Limb (tissue), 2 donors: ENCODE measurements at regions not wholly inside any gene's neighbourhood (a gene's known extent, or its start where the extent isn't known, plus 50 kb on each side); places are given as distances from the start of the nearest gene placed in this dataset.

Experiments used
- DNase-seq, 2 donors: peaks; one replicate each; pipeline ENCODE4 v3.0.0-alpha.2; 2016; ENCODE audit errors: extremely low spot score in 2 of 2

- no peak for DNase-seq
Measured at GRCh38 chr1:69504730-69505252, 62.9 kb upstream of the LRRC7 start.

DNA sequence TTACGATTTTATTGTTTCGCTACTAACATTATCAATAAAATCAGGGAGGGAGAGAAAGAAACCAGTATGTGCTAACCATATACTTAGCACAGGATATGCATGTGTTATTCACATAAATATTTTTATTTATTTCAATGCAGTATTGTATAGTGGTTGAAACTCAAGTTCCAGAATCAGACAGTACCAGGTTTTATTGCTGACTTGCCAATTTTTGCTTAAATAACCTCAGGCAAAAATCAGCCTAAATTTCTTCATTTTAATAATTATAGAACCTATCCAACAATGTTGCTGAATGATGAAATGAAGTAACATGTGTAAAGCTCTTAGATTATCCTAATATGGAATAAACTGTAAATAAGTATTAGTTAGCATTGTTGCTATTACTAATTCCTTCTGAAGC, 61.4 kb upstream of the LRRC7 start:
- DNase-seq = no peak

DNA sequence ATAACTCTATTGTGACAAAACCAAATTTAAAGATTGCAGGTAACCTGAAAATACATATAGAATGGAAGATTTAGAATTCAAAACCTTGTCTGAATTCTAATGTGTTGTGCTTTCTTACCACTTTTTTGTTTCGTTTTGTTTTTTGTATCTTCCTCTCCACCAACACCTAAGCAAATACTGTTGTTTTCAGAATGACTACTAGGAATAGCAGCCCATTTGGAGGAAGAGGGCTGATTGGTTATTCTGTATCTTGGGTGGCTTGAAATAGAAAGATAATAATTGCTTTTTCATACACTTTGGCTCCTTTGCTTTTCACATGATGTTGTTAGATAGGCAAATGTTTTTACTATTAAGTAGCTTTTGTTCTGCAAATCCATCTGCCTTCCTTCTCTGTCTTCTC, 61.0 kb upstream of the LRRC7 start:
- no peak for DNase-seq

DNA sequence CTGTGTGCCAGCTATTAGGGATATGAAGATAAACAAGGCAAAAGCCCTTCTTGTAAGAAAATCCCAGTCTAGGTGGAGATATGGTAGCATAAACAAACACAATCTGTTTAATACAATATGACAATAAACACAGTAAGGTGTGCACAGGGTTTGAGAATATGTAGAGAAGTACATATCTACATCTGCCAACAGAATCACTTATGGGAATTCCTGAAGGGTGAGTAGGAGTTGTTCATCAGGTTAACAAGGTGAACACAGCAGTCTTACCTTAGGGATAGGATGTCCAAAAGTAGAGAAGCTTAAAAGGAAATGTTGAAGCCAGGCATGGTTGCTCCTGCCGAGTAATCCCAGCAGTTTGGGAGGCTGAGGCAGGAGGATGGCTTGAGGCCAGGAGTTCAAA, 57.7 kb upstream of the LRRC7 start:
- no peak for DNase-seq

DNA sequence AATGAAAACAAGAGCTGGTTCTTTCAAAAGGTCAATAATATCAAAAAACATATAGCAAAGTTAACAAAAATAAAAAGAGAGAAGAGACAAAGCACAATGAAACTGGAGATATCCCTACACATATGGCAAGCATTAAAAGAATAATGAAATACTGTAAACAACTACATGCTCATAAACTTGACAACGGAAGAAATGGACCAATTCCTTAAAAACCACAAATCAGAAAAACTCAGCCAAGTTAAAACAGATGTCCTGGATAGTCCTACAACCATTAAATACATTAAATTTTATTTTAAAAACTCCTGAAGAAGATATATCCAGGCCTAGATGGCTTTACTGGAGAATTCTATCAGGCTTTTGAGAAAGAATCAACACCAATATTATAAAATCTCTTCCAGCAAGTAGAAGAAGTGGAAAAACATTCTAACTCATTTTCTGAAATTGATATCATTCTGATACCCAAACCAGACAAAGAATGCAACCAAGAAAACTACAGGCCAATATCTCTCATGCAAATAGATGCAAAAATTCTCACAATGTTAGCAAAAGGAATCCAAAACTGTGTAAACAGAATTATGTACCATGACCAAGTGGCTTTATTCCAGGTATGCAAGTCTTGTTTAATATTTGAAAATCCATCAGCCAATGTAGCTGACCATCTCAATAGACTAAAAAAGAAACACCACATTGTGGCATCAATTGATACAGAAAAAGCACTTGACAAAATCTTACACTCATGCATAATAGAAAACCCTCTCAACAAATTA, 56.1 kb upstream of the LRRC7 start:
- DNase-seq = no peak

- no peak for DNase-seq
Measured at GRCh38 chr1:69513601-69514000, 54.1 kb upstream of the LRRC7 start.
